IPS DF 19.7 (cell line): ENCODE measurements at regions not wholly inside any gene's neighbourhood (a gene's known extent, or its start where the extent isn't known, plus 50 kb on each side); places are given as distances from the start of the nearest gene placed in this dataset.
"Not testable (repeated sequence)": the region's sequence is repeated elsewhere in the genome, so short reads cannot be mapped to it uniquely, and the experiment has no call there.

ENCODE experiments used
- DNase-seq: peaks from one replicate; pipeline ENCODE4 v3.0.0-alpha.2; 2013; ENCODE audit warnings: low read depth, low spot score

DNA sequence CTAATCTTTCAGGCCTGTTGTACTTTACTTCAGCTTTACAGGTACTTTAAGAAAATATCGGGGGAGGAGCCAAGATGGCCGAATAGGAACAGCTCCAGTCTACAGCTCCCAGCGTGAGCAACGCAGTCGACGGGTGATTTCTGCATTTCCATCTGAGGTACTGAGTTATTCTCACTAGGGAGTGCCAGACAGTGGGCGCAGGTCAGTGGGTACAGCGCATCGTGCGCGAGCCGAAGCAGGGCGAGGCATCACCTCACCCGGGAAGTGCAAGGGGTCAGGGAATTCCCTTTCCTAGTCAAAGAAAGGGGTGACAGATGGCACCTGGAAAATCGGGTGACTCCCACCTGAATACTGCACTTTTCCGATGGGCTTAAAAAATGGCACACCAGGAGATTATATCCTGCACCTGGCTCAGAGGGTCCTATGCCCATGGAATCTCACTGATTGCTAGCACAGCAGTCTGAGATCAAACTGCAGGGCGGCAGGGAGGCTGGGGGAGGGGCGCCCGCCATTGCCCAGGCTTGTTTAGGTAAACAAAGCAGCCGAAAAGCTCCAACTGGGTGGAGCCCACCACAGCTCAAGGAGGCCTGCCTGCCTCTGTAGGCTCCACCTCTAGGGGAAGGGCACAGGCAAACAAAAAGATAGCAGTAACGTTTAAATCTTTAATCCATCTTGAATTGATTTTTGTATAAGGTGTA is 1185.4 kb upstream of the LRRN3 start:
- not testable (repeated sequence) for DNase-seq

DNA sequence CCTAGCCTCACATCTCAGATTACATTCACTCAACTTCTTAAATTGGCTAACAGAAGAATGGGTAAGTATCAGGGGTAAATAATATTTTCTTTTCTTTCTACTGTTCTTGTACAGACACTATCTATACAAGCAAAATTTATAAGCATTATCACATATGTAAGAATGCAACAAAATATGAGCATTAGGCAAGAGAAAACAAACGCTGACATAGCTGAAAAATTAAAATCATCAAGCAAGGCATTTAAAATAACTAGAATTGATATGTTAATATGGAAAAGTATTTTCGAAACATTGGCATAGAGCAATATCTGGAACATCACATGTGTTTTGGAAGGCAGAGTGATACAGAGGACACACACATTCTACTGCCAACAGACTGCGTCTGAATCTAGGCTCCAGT is 1175.3 kb upstream of the LRRN3 start:
- no peak for DNase-seq

DNA sequence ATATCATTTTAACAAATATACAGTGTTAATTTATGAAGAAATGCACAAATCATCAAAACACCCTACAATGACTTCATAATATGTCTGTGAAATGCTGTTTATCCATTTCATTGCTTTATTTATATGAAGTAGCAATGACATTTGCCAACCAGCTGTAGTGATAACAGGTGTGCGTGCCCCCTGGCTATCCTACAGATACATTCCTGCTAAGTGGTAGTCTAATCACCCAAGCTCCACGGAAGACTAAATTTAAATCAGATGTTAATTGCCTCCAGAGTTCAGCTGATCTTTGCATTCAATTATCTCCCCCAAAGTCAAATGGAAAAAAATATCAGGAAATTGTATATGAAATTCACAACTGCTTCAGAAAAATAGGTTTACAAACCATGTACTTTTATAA is 1164.2 kb upstream of the LRRN3 start:
- DNase-seq, result no peak

DNA sequence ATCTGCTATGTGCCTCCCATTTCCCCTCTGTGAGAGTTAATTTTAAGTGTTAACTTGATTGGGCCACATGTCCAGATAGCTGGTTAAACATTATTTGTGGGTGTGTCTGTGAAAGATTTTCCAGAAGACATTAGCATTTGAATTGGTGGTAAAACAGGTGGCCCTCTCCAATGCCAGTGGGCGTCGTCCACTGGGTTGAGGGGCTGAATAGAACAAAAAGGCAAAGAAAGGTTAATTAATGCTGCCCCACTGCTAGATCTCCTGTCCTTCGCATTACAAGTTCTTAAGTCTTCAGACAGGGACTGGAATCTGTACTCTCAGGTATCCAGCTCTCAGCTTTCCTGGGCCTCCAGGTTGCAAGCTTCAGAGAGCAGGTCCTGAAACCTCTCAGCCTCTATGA is 1160.9 kb upstream of the LRRN3 start:
- no peak for DNase-seq

DNA sequence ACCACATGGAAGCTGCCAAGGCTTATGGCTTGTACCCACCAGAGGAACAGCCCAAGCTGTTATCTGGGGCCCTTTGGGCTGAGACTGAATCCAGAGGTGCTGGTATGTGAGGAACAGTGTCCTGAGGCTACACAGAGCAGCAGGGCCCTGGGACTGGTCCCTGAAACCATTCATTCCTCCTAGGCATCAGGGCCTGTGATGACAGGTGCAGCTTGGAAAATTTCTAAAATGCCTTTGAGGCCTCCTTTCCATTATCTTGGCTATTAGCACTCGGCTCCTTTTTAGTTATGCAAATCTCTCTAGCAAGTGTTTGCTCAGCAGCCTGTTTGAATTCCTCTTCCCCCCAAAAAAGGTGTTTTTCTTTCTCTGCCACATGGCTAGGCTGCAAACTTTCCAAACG is 1151.7 kb upstream of the LRRN3 start:
- peak; percentile 56 for DNase-seq

DNA sequence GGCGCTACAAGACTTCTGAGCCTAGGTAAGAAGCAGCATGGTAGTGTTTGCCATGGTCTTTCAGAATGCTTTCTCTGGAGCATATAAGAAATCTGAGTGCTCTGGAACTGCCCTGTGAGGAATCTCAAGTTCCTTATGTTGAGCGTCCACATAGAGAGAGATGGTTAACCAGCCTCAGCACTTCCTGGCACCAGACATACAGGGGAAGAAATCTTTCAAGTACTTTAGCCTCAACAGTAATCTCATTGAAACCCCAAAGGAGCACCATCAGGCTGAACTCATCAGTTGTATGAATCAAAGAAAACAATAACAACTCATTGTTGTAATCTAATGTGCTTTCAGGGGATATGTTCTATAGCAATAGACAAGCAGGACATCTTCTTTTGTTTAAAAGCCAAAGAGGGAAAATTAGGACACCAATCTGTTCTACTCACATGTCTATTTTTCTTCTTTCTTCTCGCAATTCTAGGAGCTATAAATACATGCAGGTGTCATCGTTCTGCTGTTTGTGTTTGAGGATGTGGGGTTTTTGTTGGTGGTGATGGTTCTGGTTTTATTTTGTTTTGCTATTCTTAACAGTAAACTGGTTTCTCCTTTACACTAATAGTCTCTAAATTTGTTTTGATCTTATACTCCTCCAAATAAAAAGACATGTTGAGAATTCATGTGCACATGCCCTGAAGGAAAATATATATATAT is 1145.0 kb upstream of the LRRN3 start:
- DNase-seq, result no peak

DNA sequence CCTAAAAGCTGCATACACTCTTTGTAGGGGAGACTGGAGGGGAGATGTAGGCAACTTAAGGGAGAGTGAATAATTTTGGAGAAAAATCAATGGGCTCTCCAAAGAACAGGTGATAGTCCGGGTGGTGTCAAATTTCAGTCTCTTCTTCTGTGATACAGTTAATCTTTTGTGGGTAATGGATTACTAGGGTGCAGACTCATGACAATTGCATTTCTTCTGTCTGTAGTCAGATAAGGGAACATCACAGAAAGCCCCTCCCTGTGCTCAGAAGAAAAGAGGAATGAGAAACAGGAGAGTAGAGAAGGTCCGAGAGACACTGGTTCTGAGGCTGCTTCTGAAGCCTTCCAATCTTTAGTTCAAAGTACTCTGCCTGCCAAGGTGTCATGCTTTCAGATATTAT is 1140.7 kb upstream of the LRRN3 start:
- no peak for DNase-seq

DNA sequence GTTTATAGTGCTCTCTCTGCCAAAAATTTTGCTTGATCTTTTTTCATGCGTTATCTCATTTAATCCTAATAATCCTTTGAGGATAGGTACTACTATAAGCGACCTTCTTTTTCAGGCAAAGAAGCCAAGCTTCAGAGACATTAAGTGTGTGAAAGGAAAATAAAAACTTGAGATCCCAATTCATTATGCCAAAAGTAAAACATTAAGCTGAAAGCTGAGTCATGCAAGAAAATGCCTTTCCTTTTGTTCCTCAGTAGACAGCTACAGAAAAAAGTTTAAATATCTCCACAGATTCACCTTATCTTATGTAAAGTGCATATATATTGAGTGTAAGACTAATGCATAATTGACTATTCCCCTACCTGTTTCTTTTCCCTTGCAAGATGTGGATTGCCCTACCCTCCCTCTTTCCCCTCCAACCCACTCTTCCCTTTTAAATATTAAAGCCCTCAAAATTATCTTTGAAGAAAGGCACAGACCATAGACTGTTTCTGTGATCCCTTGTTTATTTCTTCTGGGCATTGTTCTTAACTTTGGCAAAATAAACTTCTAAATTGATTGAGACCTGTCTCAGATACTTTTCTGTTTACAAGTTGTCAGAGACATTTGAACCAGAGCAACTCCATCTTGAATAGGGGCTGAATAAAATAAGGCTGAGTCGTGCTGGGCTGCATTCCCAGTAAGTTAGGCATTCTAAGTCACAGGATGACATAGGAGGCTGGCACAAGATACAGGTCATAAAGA is 1139.9 kb upstream of the LRRN3 start:
- no peak for DNase-seq

DNA sequence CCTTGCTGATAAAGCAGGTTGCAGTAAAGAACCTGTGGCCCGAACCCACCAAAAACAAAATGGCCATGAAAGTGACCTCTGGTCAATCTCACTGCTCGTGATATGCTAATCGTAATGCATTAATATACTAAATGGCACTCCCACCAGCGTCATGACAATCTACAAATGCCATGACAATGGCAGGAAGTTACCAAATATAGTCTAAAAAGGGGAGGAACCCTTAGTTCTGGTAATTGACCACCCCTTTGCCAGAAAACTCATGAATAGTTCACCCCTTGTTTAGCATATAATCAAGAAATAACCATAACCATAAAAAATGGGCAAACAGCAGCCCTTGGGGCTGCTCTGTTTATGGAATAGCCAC is 1139.4 kb upstream of the LRRN3 start:
- DNase-seq, result no peak

DNA sequence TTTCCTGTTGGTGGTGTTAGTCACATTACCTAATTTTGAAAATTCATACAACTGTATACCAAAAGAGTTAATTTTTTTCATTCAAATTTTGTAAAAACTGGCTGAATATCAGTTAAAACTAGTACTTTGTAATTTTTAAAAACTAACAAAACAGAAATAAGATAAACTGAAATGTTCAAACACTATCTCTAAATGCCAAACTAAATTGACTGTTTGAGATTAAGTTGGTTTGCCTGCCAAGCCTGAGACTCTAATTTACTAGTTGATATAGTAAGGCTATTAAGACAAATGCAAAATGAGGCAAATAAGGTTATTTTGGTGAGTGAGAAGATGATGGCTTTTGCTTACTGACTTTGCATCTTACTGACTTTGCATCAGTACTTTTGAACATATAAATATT is 1134.9 kb upstream of the LRRN3 start:
- no peak for DNase-seq

DNA sequence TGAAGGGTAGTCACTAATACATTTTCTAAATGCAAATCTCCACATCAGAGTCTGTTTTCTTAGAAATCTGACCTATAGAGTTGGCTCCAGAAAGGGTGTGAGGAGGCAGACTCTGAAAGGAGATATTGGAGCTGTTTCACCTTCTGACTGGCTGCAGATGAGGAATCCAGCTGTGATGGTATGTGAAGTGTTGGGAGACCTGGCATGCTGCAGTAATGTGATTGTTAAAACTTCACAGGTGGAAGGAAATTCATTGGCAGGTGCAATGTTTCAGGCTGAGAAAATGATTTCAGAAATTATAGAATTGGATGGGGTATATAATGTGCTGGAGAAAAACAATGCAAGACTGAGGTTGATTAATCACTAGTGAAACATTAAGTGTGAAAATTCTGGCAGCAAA is 1134.0 kb upstream of the LRRN3 start:
- peak; percentile 42 for DNase-seq

DNA sequence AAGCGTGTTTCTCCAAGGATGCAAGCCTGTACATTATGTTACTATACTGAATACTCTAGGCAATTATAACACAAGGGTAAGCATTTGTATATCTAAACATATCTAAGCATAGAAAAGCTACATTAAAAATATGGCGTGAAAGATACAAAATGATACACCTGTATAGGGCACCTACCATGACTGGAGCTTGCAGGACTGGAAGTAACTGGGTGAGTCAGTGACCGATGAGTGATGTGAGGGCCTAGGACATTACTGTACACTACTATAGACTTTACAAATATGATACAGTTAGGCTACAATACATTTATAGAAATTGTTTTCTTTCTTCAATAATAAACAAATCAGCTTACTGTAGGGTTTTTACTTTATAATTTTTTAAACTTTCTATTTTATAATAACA is 1127.2 kb upstream of the LRRN3 start:
- DNase-seq, result no peak

DNA sequence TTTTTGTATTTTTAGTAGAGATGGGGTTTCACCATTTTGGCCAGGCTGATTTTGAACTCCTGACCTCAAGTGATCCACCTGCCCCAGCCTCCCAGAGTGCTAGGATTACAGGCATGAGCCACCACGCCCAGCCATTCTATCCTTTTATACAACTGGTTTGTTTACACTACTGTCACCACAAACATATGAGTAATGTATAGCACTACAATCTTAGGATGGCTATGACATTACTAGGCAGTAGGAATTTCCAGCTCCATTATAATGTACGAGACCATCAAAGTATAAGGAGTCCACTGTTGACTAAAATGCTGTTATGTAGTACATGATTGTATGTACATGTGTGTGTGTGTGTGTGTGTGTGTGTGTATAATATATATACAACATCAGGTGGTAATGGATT is 1126.1 kb upstream of the LRRN3 start:
- no peak for DNase-seq

DNA sequence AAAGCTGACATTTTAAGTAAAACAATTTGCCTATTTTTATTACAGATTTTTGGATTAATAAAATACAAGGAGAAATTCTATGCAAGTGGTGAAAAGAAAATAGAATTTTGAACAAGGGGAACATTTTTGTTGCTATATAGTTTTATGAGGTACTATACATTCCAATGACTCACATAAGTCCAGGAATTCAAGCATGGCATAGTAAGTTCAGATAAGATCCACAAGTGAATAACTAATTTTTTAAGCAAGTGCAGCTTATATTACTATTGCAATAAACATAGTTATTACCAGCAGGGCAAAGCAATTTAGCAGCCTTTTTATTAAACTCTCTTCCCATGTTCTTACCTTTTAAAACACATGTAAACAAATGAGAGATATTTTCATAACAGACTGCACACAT is 1123.5 kb upstream of the LRRN3 start:
- no peak for DNase-seq

DNA sequence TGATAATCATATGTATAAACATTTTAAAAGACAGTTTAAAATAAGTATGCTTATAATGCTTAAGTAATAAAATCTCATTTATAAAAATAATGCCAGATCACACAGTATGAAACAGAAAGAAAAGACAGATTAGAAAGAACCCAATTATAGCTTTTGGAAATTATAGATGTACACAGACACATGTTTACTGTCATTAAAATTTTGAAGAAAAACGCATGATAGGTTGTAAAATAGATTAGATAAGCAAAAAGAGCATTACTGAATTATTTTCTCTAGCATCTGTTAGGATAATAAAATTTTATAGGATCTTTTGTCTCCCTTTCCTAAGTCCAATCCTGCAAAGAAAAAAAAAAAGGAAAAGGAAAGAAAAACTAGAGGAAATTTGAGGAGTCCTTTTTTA is 1107.3 kb upstream of the LRRN3 start:
- DNase-seq, result no peak

DNA sequence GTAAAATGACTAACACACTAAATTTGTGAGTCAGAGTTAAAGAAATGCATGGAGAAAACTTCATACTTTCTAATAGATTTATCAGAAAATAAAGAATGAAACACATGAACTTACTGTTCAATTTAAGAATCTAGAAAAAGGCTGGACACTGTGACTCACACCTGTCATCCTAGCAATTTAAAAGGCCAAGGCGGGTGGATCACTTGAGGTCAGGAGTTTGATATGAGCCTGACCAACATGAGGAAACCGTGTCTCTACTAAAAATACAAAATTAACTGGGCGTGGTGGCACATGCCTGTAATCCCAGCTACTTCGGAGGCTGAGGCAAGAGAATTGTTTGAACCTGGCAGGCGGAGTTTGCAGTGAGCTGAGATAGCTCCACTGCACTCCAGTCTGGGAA is 1106.2 kb upstream of the LRRN3 start:
- no peak for DNase-seq

DNA sequence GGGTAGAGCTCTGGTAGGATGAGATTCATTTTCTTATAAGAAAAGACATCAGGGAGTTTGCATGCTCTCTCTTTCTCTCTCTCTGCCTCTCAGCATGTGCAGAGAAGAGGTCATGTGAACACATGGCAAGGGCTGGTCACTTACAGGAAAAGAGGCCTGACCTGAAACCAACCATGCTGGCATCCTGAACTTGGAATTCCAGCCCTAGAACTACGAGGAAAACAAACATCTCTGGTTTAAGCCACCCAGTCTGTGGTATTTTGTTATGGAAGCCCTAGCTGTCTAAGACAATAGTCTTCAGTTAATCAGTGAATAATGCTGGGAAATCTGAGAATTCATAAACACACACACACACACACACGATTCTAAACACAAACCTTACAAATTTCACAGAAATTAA is 1104.2 kb upstream of the LRRN3 start:
- no peak for DNase-seq

DNA sequence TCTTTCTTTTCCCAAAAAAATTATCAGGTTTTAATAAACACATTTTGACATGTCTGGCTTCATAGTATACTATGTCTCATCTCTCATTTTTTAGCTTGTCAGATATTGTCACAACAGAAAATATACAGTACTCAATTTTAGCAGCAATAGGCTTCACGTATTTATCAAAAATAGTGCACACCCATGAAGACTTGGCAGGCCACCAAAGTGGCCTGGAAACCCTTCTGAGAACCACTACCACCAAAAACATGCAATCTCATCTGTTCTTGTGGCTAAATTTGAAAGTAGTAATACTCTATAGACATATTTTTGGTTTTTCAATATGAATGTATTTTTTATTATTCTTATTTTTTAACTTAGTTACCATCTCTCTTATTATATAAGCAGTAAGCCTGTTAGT is 1094.5 kb upstream of the LRRN3 start:
- DNase-seq, result no peak

DNA sequence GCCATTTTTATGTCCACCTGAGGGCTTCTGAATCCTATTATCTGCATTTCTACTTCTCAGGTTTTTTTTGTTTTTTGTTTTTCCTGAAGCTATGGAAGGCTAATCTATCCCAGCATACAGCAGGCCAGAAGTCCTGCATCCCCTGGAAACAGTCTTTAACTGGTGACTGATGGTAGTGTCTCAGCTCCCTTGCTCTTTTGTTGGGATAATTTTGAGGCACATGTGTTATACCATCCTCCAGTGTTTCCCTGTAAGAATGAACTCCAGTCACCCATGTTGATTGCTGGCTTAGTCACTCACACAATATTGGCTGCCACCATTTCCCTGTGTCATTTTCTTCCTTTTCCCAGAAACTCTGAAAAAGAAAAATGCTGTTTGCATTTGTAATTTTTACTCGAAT is 1094.0 kb upstream of the LRRN3 start:
- DNase-seq, result no peak

DNA sequence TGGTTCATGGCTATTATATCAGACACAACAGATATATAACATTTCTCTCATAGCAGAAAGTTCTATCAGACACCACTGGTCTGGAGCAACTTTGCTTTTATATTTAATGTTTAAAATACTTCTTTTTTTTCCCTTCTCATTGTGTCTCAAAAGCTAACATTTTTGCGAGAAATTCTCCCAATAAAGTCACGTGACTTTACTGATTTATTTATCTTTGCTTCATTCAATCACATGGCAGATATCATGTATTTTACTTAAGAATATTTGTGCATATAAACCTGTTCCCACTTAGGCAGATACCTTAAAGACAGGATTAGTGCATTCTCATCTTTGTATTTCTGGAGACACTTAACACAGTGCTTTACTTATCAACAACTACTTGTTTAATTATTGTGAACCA is 1093.1 kb upstream of the LRRN3 start:
- no peak for DNase-seq

DNA sequence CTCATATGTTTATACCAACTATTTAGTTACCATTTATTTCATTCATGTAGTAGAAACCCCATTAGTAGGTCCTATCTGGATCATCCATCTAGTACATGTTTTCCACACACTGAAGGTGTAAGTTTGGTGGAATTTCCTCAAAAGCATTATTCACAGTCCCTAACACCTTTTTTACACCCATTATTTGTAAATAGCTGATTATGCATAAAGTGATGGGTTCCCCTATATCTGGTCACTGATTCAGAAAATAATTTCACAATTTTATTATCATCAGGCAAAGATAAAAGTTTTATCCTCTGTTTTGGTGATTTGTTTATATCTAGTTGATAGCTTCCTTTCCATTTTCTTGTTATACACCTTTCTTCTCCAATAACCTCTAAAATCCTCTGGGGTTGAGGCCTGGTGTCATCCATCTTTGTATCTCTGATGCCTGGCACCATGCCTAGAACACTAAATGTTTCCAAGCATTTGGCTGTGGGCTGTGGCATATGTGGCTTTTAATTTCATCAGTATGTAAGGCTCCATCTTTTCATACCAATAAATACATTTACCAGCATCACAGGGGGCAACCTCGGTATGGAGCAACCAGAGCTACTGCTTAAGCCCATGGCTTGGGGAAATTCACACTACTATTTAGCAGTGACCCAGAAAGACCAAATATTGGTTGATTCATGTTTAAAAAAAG is 1089.5 kb upstream of the LRRN3 start:
- no peak for DNase-seq

DNA sequence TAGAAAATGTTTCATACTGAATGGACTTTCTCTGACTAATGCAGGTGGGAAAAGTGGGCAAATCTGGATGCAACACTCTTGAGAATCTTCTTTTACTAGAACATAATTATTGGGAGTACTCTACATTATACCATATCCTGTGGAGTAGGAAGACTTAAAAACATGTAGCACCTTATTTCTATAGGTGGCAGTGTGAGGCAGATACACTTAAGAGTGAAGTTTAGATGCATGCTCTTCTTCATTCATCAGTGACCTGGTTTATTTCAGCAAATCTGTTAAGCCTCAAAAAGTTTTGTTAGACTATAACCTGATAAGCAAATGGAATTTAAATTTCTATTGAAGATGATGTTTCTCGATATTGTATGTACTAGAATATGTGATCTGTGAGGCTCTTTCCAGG is 1087.1 kb upstream of the LRRN3 start:
- no peak for DNase-seq
